ENCODE measurements at regions not wholly inside any gene's neighbourhood (a gene's known extent, or its start where the extent isn't known, plus 50 kb on each side); places are given as distances from the start of the nearest gene placed in this dataset.

- TF ChIP-seq, protein P1, sequence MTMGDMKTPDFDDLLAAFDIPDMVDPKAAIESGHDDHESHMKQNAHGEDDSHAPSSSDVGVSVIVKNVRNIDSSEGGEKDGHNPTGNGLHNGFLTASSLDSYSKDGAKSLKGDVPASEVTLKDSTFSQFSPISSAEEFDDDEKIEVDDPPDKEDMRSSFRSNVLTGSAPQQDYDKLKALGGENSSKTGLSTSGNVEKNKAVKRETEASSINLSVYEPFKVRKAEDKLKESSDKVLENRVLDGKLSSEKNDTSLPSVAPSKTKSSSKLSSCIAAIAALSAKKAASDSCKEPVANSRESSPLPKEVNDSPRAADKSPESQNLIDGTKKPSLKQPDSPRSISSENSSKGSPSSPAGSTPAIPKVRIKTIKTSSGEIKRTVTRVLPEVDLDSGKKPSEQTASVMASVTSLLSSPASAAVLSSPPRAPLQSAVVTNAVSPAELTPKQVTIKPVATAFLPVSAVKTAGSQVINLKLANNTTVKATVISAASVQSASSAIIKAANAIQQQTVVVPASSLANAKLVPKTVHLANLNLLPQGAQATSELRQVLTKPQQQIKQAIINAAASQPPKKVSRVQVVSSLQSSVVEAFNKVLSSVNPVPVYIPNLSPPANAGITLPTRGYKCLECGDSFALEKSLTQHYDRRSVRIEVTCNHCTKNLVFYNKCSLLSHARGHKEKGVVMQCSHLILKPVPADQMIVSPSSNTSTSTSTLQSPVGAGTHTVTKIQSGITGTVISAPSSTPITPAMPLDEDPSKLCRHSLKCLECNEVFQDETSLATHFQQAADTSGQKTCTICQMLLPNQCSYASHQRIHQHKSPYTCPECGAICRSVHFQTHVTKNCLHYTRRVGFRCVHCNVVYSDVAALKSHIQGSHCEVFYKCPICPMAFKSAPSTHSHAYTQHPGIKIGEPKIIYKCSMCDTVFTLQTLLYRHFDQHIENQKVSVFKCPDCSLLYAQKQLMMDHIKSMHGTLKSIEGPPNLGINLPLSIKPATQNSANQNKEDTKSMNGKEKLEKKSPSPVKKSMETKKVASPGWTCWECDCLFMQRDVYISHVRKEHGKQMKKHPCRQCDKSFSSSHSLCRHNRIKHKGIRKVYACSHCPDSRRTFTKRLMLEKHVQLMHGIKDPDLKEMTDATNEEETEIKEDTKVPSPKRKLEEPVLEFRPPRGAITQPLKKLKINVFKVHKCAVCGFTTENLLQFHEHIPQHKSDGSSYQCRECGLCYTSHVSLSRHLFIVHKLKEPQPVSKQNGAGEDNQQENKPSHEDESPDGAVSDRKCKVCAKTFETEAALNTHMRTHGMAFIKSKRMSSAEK (CRISPR knock-in tag; IDR thresholded peaks at IDR 0.05; ENCODE audit: borderline replicate concordance) = no peak
- TF ChIP-seq IRF1 (CRISPR knock-in tag; IDR thresholded peaks at IDR 0.05) = no peak
- TF ChIP-seq, protein P2, sequence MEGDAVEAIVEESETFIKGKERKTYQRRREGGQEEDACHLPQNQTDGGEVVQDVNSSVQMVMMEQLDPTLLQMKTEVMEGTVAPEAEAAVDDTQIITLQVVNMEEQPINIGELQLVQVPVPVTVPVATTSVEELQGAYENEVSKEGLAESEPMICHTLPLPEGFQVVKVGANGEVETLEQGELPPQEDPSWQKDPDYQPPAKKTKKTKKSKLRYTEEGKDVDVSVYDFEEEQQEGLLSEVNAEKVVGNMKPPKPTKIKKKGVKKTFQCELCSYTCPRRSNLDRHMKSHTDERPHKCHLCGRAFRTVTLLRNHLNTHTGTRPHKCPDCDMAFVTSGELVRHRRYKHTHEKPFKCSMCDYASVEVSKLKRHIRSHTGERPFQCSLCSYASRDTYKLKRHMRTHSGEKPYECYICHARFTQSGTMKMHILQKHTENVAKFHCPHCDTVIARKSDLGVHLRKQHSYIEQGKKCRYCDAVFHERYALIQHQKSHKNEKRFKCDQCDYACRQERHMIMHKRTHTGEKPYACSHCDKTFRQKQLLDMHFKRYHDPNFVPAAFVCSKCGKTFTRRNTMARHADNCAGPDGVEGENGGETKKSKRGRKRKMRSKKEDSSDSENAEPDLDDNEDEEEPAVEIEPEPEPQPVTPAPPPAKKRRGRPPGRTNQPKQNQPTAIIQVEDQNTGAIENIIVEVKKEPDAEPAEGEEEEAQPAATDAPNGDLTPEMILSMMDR (IDR thresholded peaks at IDR 0.05) = no peak
- no peak for TF ChIP-seq ZNF219 (CRISPR knock-in tag; IDR thresholded peaks at IDR 0.05; ENCODE audit: borderline replicate concordance)
Measured at GRCh38 chr9:95613670-95614069, 96.9 kb upstream of the PTCH1 start (continued).

GRCh38 chr9:95611354-95611753, 94.6 kb upstream of the PTCH1 start:
- no peak overlapping the region for H3K27ac Mint-ChIP-seq
- H3K9me3 Mint-ChIP-seq = no peaks in the 10 kb centered on the region
- CTCF ChIA-PET = interaction anchor here (1.2 kb wide), 1 partner anchor 125 kb away, joined by 3 read pairs; no protein-coding TSS in a partner anchor
- no peaks in the 10 kb centered on the region for H3K36me3 Mint-ChIP-seq
- DNase-seq (ENCODE audit: low spot score) (no peak), ATAC-seq (no peak)
- no peak for TF ChIP-seq TEAD4 (CRISPR knock-in tag; IDR thresholded peaks at IDR 0.05)
- TF ChIP-seq ZSCAN18 (CRISPR knock-in tag; IDR thresholded peaks at IDR 0.05) = no peak
- no peak for TF ChIP-seq NFE2L1 (CRISPR knock-in tag; IDR thresholded peaks at IDR 0.05)
- no peak for TF ChIP-seq ZNF671 (CRISPR knock-in tag; IDR thresholded peaks at IDR 0.05)
- TF ChIP-seq TEAD1 (CRISPR knock-in tag; IDR thresholded peaks at IDR 0.05) = no peak
- no peak for TF ChIP-seq ZMAT4 (CRISPR knock-in tag; IDR thresholded peaks at IDR 0.05)
- no peak for TF ChIP-seq PRRX2 (CRISPR knock-in tag; IDR thresholded peaks at IDR 0.05)
- TF ChIP-seq, protein P3, sequence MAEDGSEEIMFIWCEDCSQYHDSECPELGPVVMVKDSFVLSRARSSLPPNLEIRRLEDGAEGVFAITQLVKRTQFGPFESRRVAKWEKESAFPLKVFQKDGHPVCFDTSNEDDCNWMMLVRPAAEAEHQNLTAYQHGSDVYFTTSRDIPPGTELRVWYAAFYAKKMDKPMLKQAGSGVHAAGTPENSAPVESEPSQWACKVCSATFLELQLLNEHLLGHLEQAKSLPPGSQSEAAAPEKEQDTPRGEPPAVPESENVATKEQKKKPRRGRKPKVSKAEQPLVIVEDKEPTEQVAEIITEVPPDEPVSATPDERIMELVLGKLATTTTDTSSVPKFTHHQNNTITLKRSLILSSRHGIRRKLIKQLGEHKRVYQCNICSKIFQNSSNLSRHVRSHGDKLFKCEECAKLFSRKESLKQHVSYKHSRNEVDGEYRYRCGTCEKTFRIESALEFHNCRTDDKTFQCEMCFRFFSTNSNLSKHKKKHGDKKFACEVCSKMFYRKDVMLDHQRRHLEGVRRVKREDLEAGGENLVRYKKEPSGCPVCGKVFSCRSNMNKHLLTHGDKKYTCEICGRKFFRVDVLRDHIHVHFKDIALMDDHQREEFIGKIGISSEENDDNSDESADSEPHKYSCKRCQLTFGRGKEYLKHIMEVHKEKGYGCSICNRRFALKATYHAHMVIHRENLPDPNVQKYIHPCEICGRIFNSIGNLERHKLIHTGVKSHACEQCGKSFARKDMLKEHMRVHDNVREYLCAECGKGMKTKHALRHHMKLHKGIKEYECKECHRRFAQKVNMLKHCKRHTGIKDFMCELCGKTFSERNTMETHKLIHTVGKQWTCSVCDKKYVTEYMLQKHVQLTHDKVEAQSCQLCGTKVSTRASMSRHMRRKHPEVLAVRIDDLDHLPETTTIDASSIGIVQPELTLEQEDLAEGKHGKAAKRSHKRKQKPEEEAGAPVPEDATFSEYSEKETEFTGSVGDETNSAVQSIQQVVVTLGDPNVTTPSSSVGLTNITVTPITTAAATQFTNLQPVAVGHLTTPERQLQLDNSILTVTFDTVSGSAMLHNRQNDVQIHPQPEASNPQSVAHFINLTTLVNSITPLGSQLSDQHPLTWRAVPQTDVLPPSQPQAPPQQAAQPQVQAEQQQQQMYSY (CRISPR knock-in tag; IDR thresholded peaks at IDR 0.05) = no peak
- TF ChIP-seq JUN (CRISPR knock-in tag; IDR thresholded peaks at IDR 0.05) = no peak
- no peak overlapping the region for H3K4me3 Mint-ChIP-seq
- no peaks in the 10 kb centered on the region; the same call in 1 of the 2 replicates for H3K27me3 Mint-ChIP-seq (ENCODE audit: low read depth)
- H3K4me1 Mint-ChIP-seq = peaks cover 1% of the 10 kb centered on the region
- POLR2A ChIA-PET = interaction anchor here (0.9 kb wide), 1 partner anchor 16 kb away, joined by 3 read pairs; no protein-coding TSS in a partner anchor

Data from WTC11 (cell line).